ENCODE measurements at regions not wholly inside any gene's neighbourhood (a gene's known extent, or its start where the extent isn't known, plus 50 kb on each side); places are given as distances from the start of the nearest gene placed in this dataset.

GRCh38 chr11:111443640-111444039 lies 64.6 kb upstream of the POU2AF1 start:
- TF ChIP-seq CTCF (conservative IDR thresholded peaks at IDR 0.05 in 1 of 2, IDR thresholded peaks at IDR 0.05 in 1 of 2; ENCODE audit: extremely low read depth in 1 of 2, insufficient read depth in 1 of 2, low read depth in 1 of 2, low read length in 2 of 2), result no peak
- TF ChIP-seq EZH2 (IDR thresholded peaks at IDR 0.05; ENCODE audit: borderline replicate concordance, low read length), result no peak

Data from mammary epithelial cell (primary cell).